GM18909 (cell line): ENCODE measurements at regions not wholly inside any gene's neighbourhood (a gene's known extent, or its start where the extent isn't known, plus 50 kb on each side); places are given as distances from the start of the nearest gene placed in this dataset.

Experiments used
- ATAC-seq: cut with Tn5 transposase; IDR thresholded peaks from one replicate; pipeline ENCODE4 v1.9.1; 2021; ENCODE audit warnings: mild to moderate bottlenecking; ENCODE audit not compliant: unreplicated experiment, poor library complexity

- ATAC-seq: no peak
Observed at GRCh38 chr7:22008087-22008486, 62.4 kb upstream of the CDCA7L start.

- no peak for ATAC-seq
Observed at GRCh38 chr7:22005151-22005550, 59.5 kb upstream of the CDCA7L start.

- ATAC-seq: no peak
Observed at GRCh38 chr7:22002726-22003125, 57.0 kb upstream of the CDCA7L start.

- ATAC-seq: peak; percentile 55
Observed at GRCh38 chr7:22001345-22002004, 55.8 kb upstream of the CDCA7L start.

GRCh38 chr7:21999896-22000295 is 54.2 kb upstream of the CDCA7L start:
- no peak for ATAC-seq

- no peak for ATAC-seq
Observed at GRCh38 chr7:21996641-21997040, 50.9 kb upstream of the CDCA7L start.
